DMS 273 treated with DMSO at 0.1 percent for 48 hours (cell line): ENCODE measurements at regions not wholly inside any gene's neighbourhood (a gene's known extent, or its start where the extent isn't known, plus 50 kb on each side); places are given as distances from the start of the nearest gene placed in this dataset.

Experiments used
- DNase-seq: peaks from one replicate; lab custom pipeline; 2025; lab: John Stamatoyannopoulos, UW

- DNase-seq: no peak
These were observed 126.1 kb downstream of the SEC14L1 start for GRCh38 chr17:77266891-77267341.

- DNase-seq: no peak
These were observed 129.2 kb downstream of the SEC14L1 start for GRCh38 chr17:77269696-77270681.

- DNase-seq: no peak
These were observed 130.6 kb downstream of the SEC14L1 start for GRCh38 chr17:77271411-77271810.

- no peak for DNase-seq
These were observed 132.8 kb downstream of the SEC14L1 start for GRCh38 chr17:77273397-77274085.

- no peak for DNase-seq
These were observed 133.5 kb downstream of the SEC14L1 start for GRCh38 chr17:77274096-77274845.

- DNase-seq: no peak
These were observed 138.9 kb downstream of the SEC14L1 start for GRCh38 chr17:77279448-77280303.

GRCh38 chr17:77280304-77281121 is 139.7 kb downstream of the SEC14L1 start:
- no peak for DNase-seq

GRCh38 chr17:77281122-77281903 is 140.5 kb downstream of the SEC14L1 start:
- DNase-seq: no peak

- DNase-seq: no peak
These were observed 141.2 kb downstream of the SEC14L1 start for GRCh38 chr17:77281904-77282367.

GRCh38 chr17:77282524-77283515 is 142.1 kb downstream of the SEC14L1 start:
- no peak for DNase-seq

- DNase-seq: no peak
These were observed 143.4 kb downstream of the SEC14L1 start for GRCh38 chr17:77284023-77284617.

- no peak for DNase-seq
These were observed 145.0 kb downstream of the SEC14L1 start for GRCh38 chr17:77285594-77286390.

GRCh38 chr17:77286391-77286640 is 145.5 kb downstream of the SEC14L1 start:
- DNase-seq: no peak

- no peak for DNase-seq
These were observed 146.1 kb downstream of the SEC14L1 start for GRCh38 chr17:77286641-77287431.

GRCh38 chr17:77287432-77288068 is 146.8 kb downstream of the SEC14L1 start:
- peak; percentile 63 for DNase-seq

GRCh38 chr17:77288115-77288619 is 147.4 kb downstream of the SEC14L1 start:
- DNase-seq: no peak
